ENCODE measurements at regions not wholly inside any gene's neighbourhood (a gene's known extent, or its start where the extent isn't known, plus 50 kb on each side); places are given as distances from the start of the nearest gene placed in this dataset.

- no peak for TF ChIP-seq EZH2phosphoT487 (IDR thresholded peaks at IDR 0.05; ENCODE audit: borderline replicate concordance, low read length)
- TF ChIP-seq, protein P1, sequence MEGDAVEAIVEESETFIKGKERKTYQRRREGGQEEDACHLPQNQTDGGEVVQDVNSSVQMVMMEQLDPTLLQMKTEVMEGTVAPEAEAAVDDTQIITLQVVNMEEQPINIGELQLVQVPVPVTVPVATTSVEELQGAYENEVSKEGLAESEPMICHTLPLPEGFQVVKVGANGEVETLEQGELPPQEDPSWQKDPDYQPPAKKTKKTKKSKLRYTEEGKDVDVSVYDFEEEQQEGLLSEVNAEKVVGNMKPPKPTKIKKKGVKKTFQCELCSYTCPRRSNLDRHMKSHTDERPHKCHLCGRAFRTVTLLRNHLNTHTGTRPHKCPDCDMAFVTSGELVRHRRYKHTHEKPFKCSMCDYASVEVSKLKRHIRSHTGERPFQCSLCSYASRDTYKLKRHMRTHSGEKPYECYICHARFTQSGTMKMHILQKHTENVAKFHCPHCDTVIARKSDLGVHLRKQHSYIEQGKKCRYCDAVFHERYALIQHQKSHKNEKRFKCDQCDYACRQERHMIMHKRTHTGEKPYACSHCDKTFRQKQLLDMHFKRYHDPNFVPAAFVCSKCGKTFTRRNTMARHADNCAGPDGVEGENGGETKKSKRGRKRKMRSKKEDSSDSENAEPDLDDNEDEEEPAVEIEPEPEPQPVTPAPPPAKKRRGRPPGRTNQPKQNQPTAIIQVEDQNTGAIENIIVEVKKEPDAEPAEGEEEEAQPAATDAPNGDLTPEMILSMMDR (conservative IDR thresholded peaks at IDR 0.05; ENCODE audit: low read depth, low read length), result no peak
- no peak for TF ChIP-seq EZH2 (IDR thresholded peaks at IDR 0.05; ENCODE audit: low read length, unreplicated experiment)
Measured at GRCh38 chr16:86396901-86397311, 113.4 kb upstream of the FOXF1 start.

All from PC-3 (cell line).